Stimulated activated naive CD8-positive, alpha-beta T cell treated with anti-CD3 and anti-CD28 coated beads, Interleukin-15, Interleukin-2, amounts not matched to agents 100 U/mL and 50 U/mL, for 24 hours (primary cell): ENCODE measurements at regions not wholly inside any gene's neighbourhood (a gene's known extent, or its start where the extent isn't known, plus 50 kb on each side); places are given as distances from the start of the nearest gene placed in this dataset.

Experiments
- ATAC-seq: fragments of 150-1000 bp; cut with Tn5 transposase; one replicate; pipeline ENCODE4 v1.10.0; 2021
- DNase-seq: peaks from one replicate; pipeline ENCODE4 v3.0.0; 2021

DNA sequence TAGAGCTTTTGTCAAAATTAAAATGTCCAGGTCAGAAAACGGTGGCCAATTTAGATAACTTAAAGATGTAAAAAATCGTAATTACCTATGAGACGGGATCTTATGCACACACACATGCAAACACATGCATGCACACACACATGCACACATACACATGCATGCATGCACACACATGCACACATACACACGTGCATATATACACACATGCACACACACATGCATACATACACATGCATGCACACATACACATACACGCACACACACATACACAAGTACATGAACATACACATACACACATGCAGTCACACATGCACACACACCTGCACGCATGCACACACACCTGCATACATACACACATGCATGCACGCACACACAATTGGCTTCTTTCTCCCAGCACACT is 362.0 kb downstream of the IRX1 start:
- DNase-seq (no peak), ATAC-seq (no peak)

- no peak for DNase-seq
- ATAC-seq: no peak
Measured at GRCh38 chr5:3958389-3958788, 362.8 kb downstream of the IRX1 start.

DNA sequence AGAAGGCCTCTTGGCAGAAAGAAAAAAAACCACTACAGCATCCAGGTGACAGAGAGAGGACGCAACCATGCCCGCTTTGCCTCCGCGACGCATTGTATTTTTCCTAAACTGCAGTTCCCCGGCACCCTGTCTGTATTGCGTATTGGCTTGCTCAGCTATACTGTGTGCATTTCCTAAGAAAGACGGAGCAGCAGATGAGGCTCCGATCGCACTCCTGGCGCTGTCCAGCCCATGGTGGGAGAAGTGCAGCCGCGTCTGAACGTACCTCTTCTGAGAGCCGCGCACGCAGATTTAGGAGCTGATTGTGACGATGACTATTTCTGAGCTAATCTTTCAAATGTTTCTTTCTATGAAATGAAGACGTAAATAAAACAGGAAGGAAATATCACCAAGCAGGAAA is 366.5 kb downstream of the IRX1 start:
- ATAC-seq: no peak
- DNase-seq: no peak

GRCh38 chr5:3963652-3964051 is 368.0 kb downstream of the IRX1 start:
- no peak for ATAC-seq
- DNase-seq: no peak

GRCh38 chr5:3980156-3980555 is 384.5 kb downstream of the IRX1 start:
- DNase-seq (no peak), ATAC-seq (no peak)

DNA sequence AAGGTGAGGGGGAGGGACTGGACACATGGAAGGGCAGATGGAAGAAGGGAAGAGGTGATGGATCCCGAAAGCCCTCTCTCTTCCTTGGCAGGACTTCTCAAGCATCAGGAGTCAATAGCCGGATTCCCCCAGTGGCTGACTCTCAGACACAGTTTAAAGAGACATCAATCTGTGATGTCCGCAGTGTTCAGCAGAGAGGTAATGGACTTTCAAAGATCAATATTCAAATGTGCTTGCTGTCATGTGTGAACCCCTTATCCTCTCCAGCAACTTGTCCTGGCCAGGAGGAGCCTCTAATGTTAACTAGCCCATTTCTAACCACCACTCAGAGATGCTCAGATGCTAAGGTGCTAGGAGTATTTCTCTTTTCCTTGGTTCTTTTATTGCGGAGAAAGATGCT is 392.2 kb downstream of the IRX1 start:
- ATAC-seq (no peak), DNase-seq (no peak)

DNA sequence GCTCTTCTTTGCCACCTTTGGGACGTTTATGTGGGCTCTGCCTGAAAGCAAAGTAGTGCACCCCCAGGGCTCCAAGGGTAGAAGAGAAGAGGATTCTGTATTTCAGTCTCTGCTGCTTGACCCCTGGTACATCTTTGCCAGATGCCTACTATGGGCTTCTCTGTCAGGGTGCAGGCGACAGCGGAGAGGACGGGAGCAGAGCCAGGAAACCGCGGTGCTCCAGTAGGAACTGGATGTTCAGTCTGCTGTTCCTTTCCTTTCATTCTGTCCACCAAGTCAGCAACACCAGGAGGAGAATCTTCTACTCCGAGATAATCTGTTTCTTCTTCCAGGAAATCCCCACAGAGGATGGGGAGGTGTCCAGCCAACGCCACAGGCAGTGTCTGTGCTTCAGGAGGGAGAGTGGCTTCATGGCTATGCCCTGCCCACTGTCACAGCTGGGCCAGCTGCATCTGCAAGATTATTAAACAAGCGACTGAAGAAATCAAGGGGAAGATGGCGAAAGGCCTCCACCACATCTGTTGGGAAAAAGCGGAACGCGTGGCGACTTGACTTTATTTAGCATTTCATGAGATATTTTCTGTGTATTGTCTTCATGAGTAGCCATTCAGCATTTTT is 398.3 kb downstream of the IRX1 start:
- DNase-seq (no peak), ATAC-seq (no peak)

- DNase-seq: no peak
- ATAC-seq: no peak
Measured at GRCh38 chr5:3994628-3995027, 399.0 kb downstream of the IRX1 start.

DNA sequence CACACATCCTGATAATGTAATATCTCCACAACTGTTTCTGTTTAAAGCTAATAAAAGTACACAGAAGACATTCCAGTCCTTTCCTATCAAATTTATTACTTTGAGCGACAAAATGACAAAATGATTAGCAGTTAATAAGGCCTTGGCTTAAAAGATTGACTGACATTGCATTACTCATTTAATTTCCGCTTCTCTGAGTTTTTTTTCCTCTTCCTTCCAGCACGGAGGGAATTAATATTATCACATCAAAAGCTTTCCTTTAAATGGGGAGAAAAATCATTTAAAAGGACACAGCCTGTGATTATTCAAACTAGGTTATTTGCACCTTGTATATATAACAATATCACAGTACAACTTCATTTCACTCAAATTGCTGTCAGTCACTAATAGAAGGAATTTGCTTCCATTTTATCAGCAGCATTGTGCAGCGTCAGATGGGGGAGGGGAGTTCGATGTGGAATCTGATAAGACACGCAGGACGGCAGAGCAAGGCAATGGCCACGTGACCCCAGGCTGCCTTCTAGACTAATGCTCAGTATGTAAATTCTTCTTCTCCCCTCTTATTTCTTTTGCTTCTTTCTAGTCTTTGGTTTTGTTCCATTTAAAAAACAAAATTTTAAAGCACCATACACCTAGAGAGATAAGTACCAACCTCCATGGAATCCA is 400.5 kb downstream of the IRX1 start:
- ATAC-seq: no peak
- DNase-seq: no peak

GRCh38 chr5:3996707-3997336 is 401.2 kb downstream of the IRX1 start:
- DNase-seq: no peak
- ATAC-seq: no peak

DNA sequence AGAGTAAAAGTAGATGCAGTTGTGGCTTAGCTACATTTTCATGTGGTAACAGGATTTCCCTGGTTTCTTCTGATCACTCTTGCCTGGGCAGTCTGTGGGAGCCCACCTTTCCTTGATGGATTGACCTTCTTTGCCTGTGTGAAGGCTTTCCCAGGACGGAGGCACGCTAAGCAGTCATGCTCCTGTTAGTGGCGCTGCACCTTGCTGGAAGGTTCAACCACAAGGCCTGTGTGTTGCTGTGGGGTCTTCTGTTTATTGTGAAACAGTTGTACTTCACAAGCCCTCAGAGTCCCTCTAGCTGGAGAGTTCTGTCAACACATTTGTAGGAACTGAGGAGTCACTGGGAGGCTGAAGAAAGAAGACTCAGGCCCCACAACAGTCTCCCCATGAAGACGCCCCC is 402.0 kb downstream of the IRX1 start:
- ATAC-seq: no peak
- DNase-seq: no peak

GRCh38 chr5:3999929-4000328 is 404.3 kb downstream of the IRX1 start:
- DNase-seq: no peak

GRCh38 chr5:4001004-4001403 is 405.4 kb downstream of the IRX1 start:
- DNase-seq: no peak

More at GRCh38 chr5:3999929-4000328, 404.3 kb downstream of the IRX1 start:
- no peak for ATAC-seq

GRCh38 chr5:4001758-4002533 is 406.3 kb downstream of the IRX1 start:
- DNase-seq: no peak
- ATAC-seq: no peak

More at GRCh38 chr5:4001004-4001403, 405.4 kb downstream of the IRX1 start:
- ATAC-seq: no peak

DNA sequence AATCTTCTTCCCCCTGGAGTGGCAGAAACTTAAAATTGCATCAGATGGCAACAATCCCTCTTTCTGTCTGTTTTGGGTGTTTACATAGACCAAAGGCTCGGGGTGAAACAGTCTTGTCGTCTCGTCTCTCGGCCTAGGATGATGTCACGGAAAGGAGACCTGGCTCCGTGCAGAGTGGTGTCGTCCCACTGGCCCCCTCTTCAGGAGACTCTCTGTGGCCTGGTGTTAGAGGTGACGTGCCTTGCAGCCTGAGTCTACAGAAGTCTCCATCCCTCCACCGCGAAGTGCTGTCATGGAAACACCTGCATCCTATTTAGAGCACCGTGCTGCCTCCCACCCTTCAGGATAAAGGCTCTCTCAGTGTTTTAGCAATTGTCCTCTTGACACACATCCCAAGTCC is 409.7 kb downstream of the IRX1 start:
- DNase-seq (no peak), ATAC-seq (no peak)

GRCh38 chr5:4007001-4007400 is 411.4 kb downstream of the IRX1 start:
- ATAC-seq (no peak), DNase-seq (no peak)

GRCh38 chr5:4011943-4012342 is 416.3 kb downstream of the IRX1 start:
- no peak for ATAC-seq

DNA sequence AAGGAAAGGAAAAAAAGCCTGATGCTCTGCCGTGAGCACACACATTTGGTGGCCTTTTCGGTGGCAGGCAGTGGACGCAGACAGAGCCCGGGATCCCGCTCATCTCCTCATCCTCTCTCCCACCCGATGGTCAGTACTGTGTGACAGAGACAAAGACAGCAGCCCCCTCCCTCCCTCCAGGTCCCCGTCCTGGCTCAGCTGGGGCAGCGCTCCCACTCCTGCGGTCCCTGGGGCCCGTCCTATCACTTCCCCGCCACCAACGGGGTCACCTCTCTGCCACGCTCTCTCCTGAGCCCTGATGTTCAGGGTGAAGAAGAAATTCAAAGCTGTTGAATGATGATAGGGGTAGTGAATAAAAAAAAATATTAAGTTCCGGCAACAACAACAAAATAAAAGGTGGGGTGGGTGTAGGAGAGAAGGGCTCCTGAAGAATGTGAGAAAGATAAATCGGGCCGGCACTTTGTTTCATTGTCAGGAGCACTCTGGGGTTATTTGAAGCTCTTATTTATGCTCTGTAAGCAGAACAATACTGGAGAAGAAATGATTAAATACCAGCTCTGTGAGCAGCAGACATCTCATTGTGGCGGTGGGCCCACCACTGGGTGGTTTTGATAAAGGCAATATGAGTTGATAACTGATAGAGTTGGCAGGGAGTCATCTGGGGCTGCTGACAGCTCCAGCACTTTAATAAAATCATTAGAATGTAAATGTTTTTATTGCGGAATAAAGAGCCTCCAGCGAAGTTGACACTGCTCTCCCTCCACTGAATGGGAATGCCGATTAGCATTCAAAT is 417.7 kb downstream of the IRX1 start:
- DNase-seq (no peak), ATAC-seq (no peak)

More at GRCh38 chr5:4011943-4012342, 416.3 kb downstream of the IRX1 start:
- DNase-seq: no peak

DNA sequence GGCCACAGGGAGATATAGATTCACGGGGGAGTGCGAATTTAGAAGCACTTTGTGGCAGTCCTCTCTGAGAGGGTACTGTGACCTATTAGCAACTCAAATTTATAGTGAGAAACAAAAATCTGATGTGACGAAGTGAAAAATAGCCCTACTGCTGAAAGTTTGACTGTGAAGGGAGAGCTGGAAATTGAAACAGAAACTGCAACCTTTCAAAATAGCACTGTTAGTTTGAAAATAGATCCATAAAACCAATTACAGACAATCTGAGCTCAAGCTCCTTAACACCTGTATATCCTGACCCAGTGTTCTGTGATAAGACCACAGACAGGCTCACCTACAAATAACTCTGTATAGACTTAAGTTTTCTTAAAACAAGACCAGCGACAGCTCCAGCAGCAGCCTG is 420.1 kb downstream of the IRX1 start:
- ATAC-seq (no peak), DNase-seq (no peak)

GRCh38 chr5:4017076-4017803 is 421.6 kb downstream of the IRX1 start:
- no peak for ATAC-seq

GRCh38 chr5:4018007-4018406 is 422.4 kb downstream of the IRX1 start:
- no peak for ATAC-seq
- DNase-seq: no peak

More at GRCh38 chr5:4017076-4017803, 421.6 kb downstream of the IRX1 start:
- DNase-seq: no peak
